Transverse colon (tissue), 4 donors: ENCODE measurements at regions not wholly inside any gene's neighbourhood (a gene's known extent, or its start where the extent isn't known, plus 50 kb on each side); places are given as distances from the start of the nearest gene placed in this dataset.

Source experiments
- DNase-seq: peaks from one replicate; pipeline ENCODE4 v3.0.0-alpha.2; 2019
- H3K27ac ChIP-seq, 4 donors: fragments of 200-600 bp; sonication (generic); 2 replicates each; pipeline ENCODE4 v1.5.1; 2016 to 2018; ENCODE audit warnings: inconsistent platforms in 4 of 4
- H3K27me3 ChIP-seq: fragments of 200-600 bp; sonication (generic); 2 replicates; pipeline ENCODE4 v1.5.1; 2017; ENCODE audit warnings: inconsistent platforms
- H3K36me3 ChIP-seq, 4 donors: fragments of 200-600 bp; sonication (generic); 2 replicates each; pipeline ENCODE4 v1.5.1; 2017 to 2019; ENCODE audit warnings: inconsistent platforms in 4 of 4
- H3K4me1 ChIP-seq, 4 donors: fragments of 200-600 bp; sonication (generic); 2 replicates each; pipeline ENCODE4 v1.5.1; 2017 to 2020; ENCODE audit warnings: inconsistent platforms in 4 of 4
- H3K4me3 ChIP-seq, 4 donors: fragments of 200-600 bp; sonication (generic); 1 replicate in 1 of 4; 2 replicates in 3 of 4; pipeline versions ENCODE4 v1.5.1 to v1.6.1; 2017 to 2019; ENCODE audit warnings: inconsistent platforms in 4 of 4
- H3K9me3 ChIP-seq, 2 donors: fragments of 200-600 bp; sonication (generic); 2 replicates each; pipeline ENCODE4 v1.5.1; 2017 to 2019; ENCODE audit warnings: inconsistent platforms in 2 of 2
- EP300 ChIP-seq: sonication (generic); formaldehyde crosslinking; IDR thresholded peaks from one replicate; pipeline ENCODE4 v1.6.1; 2017; ENCODE audit warnings: antibody characterized with exemption, low read depth
- POLR2A ChIP-seq: fragments of 450-650 bp; IDR thresholded peaks from one replicate; pipeline ENCODE4 v1.6.1; 2016; ENCODE audit warnings: antibody characterized with exemption, mild to moderate bottlenecking, moderate library complexity
- POLR2AphosphoS5 ChIP-seq, 3 donors: sonication (generic); formaldehyde crosslinking; IDR thresholded peaks; one replicate each; pipeline ENCODE4 v1.6.1; 2016; ENCODE audit warnings: antibody characterized with exemption in 3 of 3
- WGBS, 2 donors: methylation state at CpG; one replicate each; pipeline ENCODE4 v1.1.5; 2018; ENCODE audit warnings: low coverage in 1 of 2; 5-methylcytosine and 5-hydroxymethylcytosine counted together
- in situ Hi-C, 4 donors: fragments of 200-750 bp; cut with MboI; loops; one replicate each; pipeline versions ENCODE4 v1.15.0 to v1.15.1; 2017; ENCODE audit warnings: low sequenced_read_pairs in 3 of 4, low pct_ligation_motif_present in 1 of 4, low pct_unique_long_range_greater_than_20kb in 1 of 4
- intact Hi-C: fragments of 100-400 bp; cut with DNase I; formaldehyde crosslinking; loops from one replicate; pipeline ENCODE4 v1.15.1; 2023; ENCODE audit warnings: low total_unique reads
- TF ChIP-seq, protein P1 (sequence below), 5 experiments: fragments of 200-600 bp in 3 of 5; fragments of 450-650 bp in 2 of 5; sonication (generic) in 3 of 5; IDR thresholded peaks; 1 replicate in 2 of 5; 2 replicates in 3 of 5; pipeline ENCODE4 v1.5.1; 2016 to 2017; ENCODE audit warnings: antibody characterized with exemption in 5 of 5, inconsistent platforms in 3 of 5, mild to moderate bottlenecking in 2 of 5, moderate library complexity in 1 of 5

GRCh38 chr11:116202922-116203321 lies 569.9 kb downstream of the BUD13 start:
- Histone ChIP-seq H3K27ac (no peak overlapping the region), H3K4me1 (no peaks in the 10 kb centered on the region), H3K27me3 (no peaks in the 10 kb centered on the region), H3K36me3 (no peaks in the 10 kb centered on the region), H3K4me3 (no peak overlapping the region), H3K9me3 (no peaks in the 10 kb centered on the region)
- TF ChIP-seq, protein P1, sequence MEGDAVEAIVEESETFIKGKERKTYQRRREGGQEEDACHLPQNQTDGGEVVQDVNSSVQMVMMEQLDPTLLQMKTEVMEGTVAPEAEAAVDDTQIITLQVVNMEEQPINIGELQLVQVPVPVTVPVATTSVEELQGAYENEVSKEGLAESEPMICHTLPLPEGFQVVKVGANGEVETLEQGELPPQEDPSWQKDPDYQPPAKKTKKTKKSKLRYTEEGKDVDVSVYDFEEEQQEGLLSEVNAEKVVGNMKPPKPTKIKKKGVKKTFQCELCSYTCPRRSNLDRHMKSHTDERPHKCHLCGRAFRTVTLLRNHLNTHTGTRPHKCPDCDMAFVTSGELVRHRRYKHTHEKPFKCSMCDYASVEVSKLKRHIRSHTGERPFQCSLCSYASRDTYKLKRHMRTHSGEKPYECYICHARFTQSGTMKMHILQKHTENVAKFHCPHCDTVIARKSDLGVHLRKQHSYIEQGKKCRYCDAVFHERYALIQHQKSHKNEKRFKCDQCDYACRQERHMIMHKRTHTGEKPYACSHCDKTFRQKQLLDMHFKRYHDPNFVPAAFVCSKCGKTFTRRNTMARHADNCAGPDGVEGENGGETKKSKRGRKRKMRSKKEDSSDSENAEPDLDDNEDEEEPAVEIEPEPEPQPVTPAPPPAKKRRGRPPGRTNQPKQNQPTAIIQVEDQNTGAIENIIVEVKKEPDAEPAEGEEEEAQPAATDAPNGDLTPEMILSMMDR (IDR thresholded peaks at IDR 0.05) = no peak
- TF ChIP-seq POLR2AphosphoS5 (IDR thresholded peaks at IDR 0.05) = no peak
- intact Hi-C loops = no loop called here
- in situ Hi-C loops = loop anchor here in 1 of 4 donors (25.0 kb wide), 2 partner anchors 484 to 866 kb away; no protein-coding TSS in a partner anchor
- DNase-seq = no peak
- 56% methylated on average over 2 of the region's 2 CpGs; no CpG with 5 or more reads in 1 of the 2 donors for WGBS, 2 donors

GRCh38 chr11:116200564-116200963 lies 572.2 kb downstream of the BUD13 start:
- no peaks in the 10 kb centered on the region for H3K36me3 ChIP-seq
- intact Hi-C loops = no loop called here
- H3K4me1 ChIP-seq = no peaks in the 10 kb centered on the region
- no peaks in the 10 kb centered on the region for H3K9me3 ChIP-seq
- no peak for DNase-seq
- WGBS, 2 donors = 89% methylated on average over 8 of the region's 8 CpGs; no CpG with 5 or more reads in 1 of the 2 donors
- H3K27ac ChIP-seq = no peak overlapping the region
- H3K27me3 ChIP-seq = no peaks in the 10 kb centered on the region
- TF ChIP-seq POLR2AphosphoS5 (IDR thresholded peaks at IDR 0.05) = no peak
- no peak for TF ChIP-seq POLR2A
- TF ChIP-seq, protein P1 (IDR thresholded peaks at IDR 0.05) = no peak
- TF ChIP-seq EP300 = no peak
- H3K4me3 ChIP-seq = no peak overlapping the region
- in situ Hi-C loops = loop anchor here in 1 of 4 donors (25.0 kb wide), 2 partner anchors 487 to 863 kb away; no protein-coding TSS in a partner anchor

DNA sequence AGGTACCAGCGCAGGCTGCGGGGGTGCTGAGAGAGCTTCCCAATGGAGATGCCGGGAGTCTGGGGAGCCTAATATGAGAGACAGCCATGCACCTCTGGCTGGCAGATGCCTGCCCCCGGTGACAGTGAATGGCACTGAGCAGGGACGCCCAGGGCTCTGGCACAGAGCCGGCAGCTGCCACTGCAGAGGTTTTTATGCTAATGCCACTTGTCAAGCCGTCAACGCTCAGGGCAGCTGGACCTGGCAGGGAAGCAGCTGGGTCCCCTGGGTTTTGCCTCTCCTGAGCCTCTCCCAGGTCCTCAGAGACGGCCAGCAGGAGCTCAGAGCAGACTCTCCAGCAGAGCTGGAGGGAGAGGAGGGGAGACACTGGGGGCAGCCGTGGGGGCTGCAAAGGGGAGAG lies 573.6 kb downstream of the BUD13 start:
- TF ChIP-seq POLR2A (no peak), POLR2AphosphoS5 (IDR thresholded peaks at IDR 0.05) (no peak), EP300 (no peak)
- TF ChIP-seq, protein P1 (IDR thresholded peaks at IDR 0.05) = no peak
- Histone ChIP-seq H3K4me1 (peaks cover 0 to 1% (median under 1%) of the 10 kb centered on the region in 4 donors), H3K27ac (no peak overlapping the region), H3K4me3 (no peak overlapping the region), H3K27me3 (no peaks in the 10 kb centered on the region), H3K9me3 (no peaks in the 10 kb centered on the region), H3K36me3 (no peaks in the 10 kb centered on the region)
- intact Hi-C loops = no loop called here
- in situ Hi-C loops = no loop called here
- DNase-seq = no peak
- WGBS, 2 donors = 76% methylated on average over 10 of the region's 10 CpGs; no CpG with 5 or more reads in 1 of the 2 donors

GRCh38 chr11:116194156-116194904 lies 578.5 kb downstream of the BUD13 start:
- in situ Hi-C loops (no loop called here), intact Hi-C loops (no loop called here)
- Histone ChIP-seq H3K27ac (peak overlapping the region in 1 of 4 donors; percentile 35), H3K4me1 (peaks cover 5 to 18% (median 14%) of the 10 kb centered on the region in 4 donors), H3K36me3 (no peaks in the 10 kb centered on the region), H3K4me3 (peak overlapping the region in 2 of 4 donors; percentile 34 to 48), H3K9me3 (no peaks in the 10 kb centered on the region), H3K27me3 (no peaks in the 10 kb centered on the region)
- no peak for TF ChIP-seq POLR2AphosphoS5 (IDR thresholded peaks at IDR 0.05)
- TF ChIP-seq POLR2A = no peak
- TF ChIP-seq, protein P1 (IDR thresholded peaks at IDR 0.05) = no peak
- TF ChIP-seq EP300 = no peak
- no peak for DNase-seq
- 42 to 47% methylated on average over 4 to 5 of the region's 5 CpGs for WGBS, 2 donors
